ENCODE measurements at regions not wholly inside any gene's neighbourhood (a gene's known extent, or its start where the extent isn't known, plus 50 kb on each side); places are given as distances from the start of the nearest gene placed in this dataset.

GRCh38 chr3:168312984-168313383, 217.3 kb upstream of the GOLIM4 start:
- TF ChIP-seq POLR2A (IDR thresholded peaks at IDR 0.05): no peak
- no peak for TF ChIP-seq CTCF (IDR thresholded peaks at IDR 0.05)
- no peak for TF ChIP-seq EP300 (IDR thresholded peaks at IDR 0.05)

All from ovary (tissue), 3 donors.